ENCODE measurements at regions not wholly inside any gene's neighbourhood (a gene's known extent, or its start where the extent isn't known, plus 50 kb on each side); places are given as distances from the start of the nearest gene placed in this dataset.
"Not testable (repeated sequence)": the region's sequence is repeated elsewhere in the genome, so short reads cannot be mapped to it uniquely, and the experiment has no call there.

DNA sequence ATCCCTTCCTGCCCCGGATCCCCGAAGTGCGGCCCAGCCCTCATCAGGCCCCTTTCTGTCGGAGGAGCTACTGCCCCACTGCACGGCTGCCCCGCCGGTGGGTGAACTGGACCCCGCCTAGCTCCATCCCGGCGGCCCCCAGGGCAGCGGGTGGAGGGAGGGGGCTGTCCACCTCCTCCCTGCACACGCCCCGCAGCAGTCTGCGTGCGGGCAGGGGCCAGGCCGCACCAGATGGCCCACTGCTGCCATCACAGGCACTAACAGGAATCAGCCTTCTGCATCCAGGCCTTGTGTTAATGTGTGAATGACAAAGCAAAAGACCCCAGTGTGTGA, 54.9 kb upstream of the UNC93A start:
- no peak for DNase-seq
- Histone ChIP-seq H3K4me1 (peaks cover 21% of the 10 kb centered on the region), H3K4me3 (ENCODE audit: low read depth, low read length) (no peak overlapping the region), H3K9me3 (no peaks in the 10 kb centered on the region), H3K36me3 (no peaks in the 10 kb centered on the region), H3K27me3 (no peaks in the 10 kb centered on the region; the same call in 1 of the 2 replicates)
- TF ChIP-seq, protein P1, sequence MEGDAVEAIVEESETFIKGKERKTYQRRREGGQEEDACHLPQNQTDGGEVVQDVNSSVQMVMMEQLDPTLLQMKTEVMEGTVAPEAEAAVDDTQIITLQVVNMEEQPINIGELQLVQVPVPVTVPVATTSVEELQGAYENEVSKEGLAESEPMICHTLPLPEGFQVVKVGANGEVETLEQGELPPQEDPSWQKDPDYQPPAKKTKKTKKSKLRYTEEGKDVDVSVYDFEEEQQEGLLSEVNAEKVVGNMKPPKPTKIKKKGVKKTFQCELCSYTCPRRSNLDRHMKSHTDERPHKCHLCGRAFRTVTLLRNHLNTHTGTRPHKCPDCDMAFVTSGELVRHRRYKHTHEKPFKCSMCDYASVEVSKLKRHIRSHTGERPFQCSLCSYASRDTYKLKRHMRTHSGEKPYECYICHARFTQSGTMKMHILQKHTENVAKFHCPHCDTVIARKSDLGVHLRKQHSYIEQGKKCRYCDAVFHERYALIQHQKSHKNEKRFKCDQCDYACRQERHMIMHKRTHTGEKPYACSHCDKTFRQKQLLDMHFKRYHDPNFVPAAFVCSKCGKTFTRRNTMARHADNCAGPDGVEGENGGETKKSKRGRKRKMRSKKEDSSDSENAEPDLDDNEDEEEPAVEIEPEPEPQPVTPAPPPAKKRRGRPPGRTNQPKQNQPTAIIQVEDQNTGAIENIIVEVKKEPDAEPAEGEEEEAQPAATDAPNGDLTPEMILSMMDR (IDR thresholded peaks at IDR 0.05; ENCODE audit: low read depth, low read length) = no peak

DNA sequence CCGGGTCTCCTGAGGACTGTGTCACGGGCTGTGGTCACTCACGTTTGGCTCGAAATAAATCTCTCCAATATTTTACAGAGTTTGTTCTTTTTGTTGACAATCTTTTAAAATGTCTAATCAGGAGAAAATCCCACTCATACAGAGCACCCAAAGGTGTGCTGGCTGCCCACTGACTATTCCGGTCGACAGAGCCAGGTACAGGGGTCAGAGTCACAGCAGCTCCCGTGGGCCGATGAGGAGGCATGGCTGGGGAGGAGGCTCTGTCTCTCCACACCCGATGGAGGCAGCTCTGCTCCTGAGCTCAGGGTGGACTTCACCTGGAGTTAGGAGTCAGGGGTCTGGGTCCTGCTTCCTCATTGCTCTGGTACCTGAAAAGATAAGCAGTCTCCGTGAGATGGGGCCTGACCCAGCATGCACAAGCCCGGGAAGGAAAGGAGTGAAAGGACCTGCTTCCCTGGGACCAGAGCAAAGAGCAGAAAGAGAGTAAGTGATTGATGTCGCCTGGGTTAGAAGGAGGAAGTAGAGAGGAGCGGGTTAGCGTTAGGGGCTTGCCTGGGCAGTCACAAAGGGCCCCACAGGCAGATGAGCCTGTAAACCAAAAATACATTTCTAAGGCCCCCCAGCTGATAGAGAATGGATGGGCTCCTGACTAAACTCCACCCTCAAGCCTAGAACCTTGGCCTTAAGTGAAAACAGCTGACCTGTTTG, 53.5 kb upstream of the UNC93A start:
- H3K27me3 ChIP-seq = no peaks in the 10 kb centered on the region; the same call in 1 of the 2 replicates
- DNase-seq = no peak
- H3K4me3 ChIP-seq (ENCODE audit: low read depth, low read length) = no peak overlapping the region
- peaks cover 28% of the 10 kb centered on the region for H3K4me1 ChIP-seq
- TF ChIP-seq, protein P1 (IDR thresholded peaks at IDR 0.05; ENCODE audit: low read depth, low read length) = no peak
- H3K9me3 ChIP-seq = no peaks in the 10 kb centered on the region
- no peaks in the 10 kb centered on the region for H3K36me3 ChIP-seq

DNA sequence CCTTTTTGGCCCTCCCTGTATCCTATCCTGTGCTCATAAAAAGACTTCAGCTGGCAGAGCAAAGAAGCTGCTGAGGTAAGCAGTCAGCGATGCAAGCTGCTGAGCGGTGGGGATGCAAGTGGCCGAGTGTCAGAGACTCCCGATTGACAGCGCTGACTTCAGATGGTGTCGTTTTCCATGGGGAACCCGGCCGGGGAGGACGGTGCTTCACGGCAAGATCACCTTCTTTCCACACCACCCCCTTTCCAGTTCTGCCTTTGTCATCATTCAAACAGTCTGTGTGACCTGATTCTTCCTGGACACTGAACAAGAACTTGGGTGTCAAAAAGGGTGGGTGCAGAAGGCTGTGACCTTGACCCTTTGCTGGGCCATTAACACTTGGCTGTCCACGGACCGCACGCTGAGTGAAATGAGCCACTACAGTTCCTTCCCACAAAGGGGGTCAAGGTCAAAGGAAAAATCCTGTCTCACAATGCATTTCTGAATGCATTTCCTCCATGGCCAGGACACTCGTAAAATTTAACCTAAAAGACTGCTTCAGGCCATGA, 52.9 kb upstream of the UNC93A start:
- no peaks in the 10 kb centered on the region for H3K36me3 ChIP-seq
- TF ChIP-seq, protein P1 (IDR thresholded peaks at IDR 0.05; ENCODE audit: low read depth, low read length) = no peak
- DNase-seq = no peak
- no peak overlapping the region for H3K4me3 ChIP-seq (ENCODE audit: low read depth, low read length)
- no peaks in the 10 kb centered on the region for H3K9me3 ChIP-seq
- peaks cover 31% of the 10 kb centered on the region for H3K4me1 ChIP-seq
- H3K27me3 ChIP-seq = no peaks in the 10 kb centered on the region; the same call in 1 of the 2 replicates

DNA sequence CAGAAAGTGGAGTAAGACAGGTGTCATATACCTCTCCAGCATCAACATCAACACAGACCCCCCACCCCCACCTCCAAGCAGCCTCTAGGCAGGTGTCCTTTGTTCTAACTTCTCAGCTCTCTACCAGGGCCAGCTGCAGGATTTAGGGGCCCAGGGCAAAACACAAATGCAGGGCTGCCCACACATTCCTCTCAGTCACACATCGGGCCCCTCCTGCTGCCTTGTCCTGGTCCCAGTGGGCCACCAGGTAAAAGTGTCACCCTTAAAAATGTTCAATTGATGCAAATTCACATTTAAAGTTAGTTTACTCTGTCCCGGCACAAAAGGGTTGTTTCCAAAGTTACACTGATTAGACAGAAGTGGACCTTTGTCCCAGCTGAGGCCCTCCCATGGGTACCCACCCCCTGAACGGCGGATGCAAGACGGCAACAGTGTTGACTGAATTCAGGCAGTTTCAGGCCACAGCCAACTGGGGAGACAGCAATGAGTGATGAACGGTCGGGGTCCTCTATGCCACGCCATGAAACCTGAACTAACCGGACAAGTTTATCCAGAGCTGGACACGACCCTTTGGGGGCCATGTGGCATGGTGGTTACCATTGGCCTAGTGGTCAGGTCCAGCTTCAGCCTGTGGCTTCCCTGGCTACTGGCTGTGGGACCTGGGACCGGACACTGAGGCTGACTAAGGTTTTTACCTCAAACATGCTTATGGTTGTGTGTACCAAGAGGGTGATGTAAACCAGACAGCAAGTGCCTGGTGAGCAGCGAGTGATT, 52.2 kb upstream of the UNC93A start:
- Histone ChIP-seq H3K27me3 (no peaks in the 10 kb centered on the region; the same call in 1 of the 2 replicates), H3K9me3 (no peaks in the 10 kb centered on the region), H3K4me1 (peaks cover 30% of the 10 kb centered on the region), H3K4me3 (ENCODE audit: low read depth, low read length) (no peak overlapping the region), H3K36me3 (no peaks in the 10 kb centered on the region)
- TF ChIP-seq, protein P1 (IDR thresholded peaks at IDR 0.05; ENCODE audit: low read depth, low read length) = no peak
- no peak for DNase-seq

DNA sequence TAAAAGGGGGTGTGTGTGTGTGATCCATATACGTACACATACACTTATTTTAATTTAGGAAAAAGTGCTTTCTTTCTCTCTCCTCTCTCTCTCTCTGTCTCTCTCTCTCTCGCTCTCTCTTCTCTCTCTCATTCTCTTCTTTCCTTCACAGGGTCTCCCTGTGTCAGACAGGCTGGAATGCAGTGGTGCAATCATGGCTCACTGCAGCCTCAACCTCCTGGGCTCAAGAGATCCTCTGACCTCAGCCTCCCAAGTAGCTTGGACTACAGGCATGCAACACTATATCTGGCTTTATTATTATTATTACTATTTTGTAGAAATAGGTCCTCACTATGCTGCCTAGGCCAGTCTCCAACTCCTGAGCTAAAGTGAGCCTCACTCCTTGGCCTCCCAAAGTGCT, 51.6 kb upstream of the UNC93A start:
- not testable (repeated sequence) for H3K9me3 ChIP-seq; H3K36me3 ChIP-seq; H3K4me3 ChIP-seq (ENCODE audit: low read depth, low read length); H3K27me3 ChIP-seq; DNase-seq
- peaks cover 24% of the 10 kb centered on the region for H3K4me1 ChIP-seq

DNA sequence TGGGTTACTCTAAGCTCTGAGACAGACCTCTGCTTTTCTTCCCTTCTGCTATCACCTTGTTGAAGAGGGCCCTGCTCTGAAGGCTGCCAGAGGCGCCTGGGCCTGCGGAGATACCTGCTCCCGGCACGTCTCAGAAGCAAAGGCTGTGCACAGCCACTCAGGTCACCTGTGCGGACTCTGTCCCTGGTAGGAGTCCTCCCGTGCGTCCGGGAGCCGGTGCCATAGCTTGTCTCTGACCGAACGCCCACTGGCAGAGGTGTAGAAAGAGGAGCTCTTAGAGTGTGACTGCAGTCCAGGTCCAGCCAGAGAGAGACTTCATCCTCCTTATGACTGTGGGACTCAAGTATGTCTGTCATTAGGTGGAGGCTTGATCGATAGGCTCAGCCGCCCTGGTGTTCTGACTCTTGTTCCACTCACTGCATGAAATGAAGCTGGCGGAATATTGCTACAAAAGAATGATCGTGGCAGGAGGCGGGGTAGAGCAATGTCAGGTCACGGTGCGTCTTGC, 51.0 kb upstream of the UNC93A start:
- H3K27me3 ChIP-seq = no peaks in the 10 kb centered on the region; the same call in 1 of the 2 replicates
- DNase-seq = no peak
- no peaks in the 10 kb centered on the region for H3K36me3 ChIP-seq
- peaks cover 20% of the 10 kb centered on the region for H3K4me1 ChIP-seq
- no peaks in the 10 kb centered on the region for H3K9me3 ChIP-seq
- TF ChIP-seq, protein P1 (IDR thresholded peaks at IDR 0.05; ENCODE audit: low read depth, low read length) = no peak
- no peak overlapping the region for H3K4me3 ChIP-seq (ENCODE audit: low read depth, low read length)

Data from BE2C (cell line).